AG04450 (cell line): ENCODE measurements at regions not wholly inside any gene's neighbourhood (a gene's known extent, or its start where the extent isn't known, plus 50 kb on each side); places are given as distances from the start of the nearest gene placed in this dataset.
A peak's percentile ranks its signal among the peaks of the same experiment; 100 is the strongest.

Experiments
- CTCF ChIA-PET: fragments of 300-600, 350-600 bp; formaldehyde crosslinking; extraction: SDS; loops from one replicate; lab custom pipeline; 2022; ENCODE audit warnings: antibody characterized with exemption, inconsistent platforms; lab: Charles Lee
- POLR2A ChIA-PET: fragments of 350-600 bp; formaldehyde crosslinking; extraction: SDS; loops from one replicate; lab custom pipeline; 2021; ENCODE audit warnings: antibody characterized with exemption, inconsistent platforms; lab: Yijun Ruan, JAX
- DNase-seq: peaks from one replicate; pipeline ENCODE4 v3.0.0-alpha.2; 2011; ENCODE audit warnings: low read depth, low spot score
- H3K27ac ChIP-seq: one replicate; pipeline ENCODE4 v1.5.1; 2012; ENCODE audit warnings: low read depth, low read length, control low read depth
- H3K27me3 ChIP-seq: one replicate; pipeline ENCODE4 v1.6.0; 2012; ENCODE audit warnings: low read length; ENCODE audit not compliant: control insufficient read depth, insufficient read depth
- H3K4me3 ChIP-seq: 2 replicates; pipeline ENCODE4 v1.5.1; 2011; ENCODE audit warnings: mild to moderate bottlenecking, low read depth, low read length, control low read depth
- H3K9me3 ChIP-seq: 2 replicates; pipeline ENCODE4 v1.5.1; 2012; ENCODE audit warnings: low read length; ENCODE audit not compliant: control insufficient read depth, insufficient read depth
- TF ChIP-seq, protein P1 (sequence below): IDR thresholded peaks from 2 replicates; pipeline ENCODE4 v1.5.1; 2011; ENCODE audit warnings: low read depth, low read length, control low read depth, inconsistent platforms

DNA sequence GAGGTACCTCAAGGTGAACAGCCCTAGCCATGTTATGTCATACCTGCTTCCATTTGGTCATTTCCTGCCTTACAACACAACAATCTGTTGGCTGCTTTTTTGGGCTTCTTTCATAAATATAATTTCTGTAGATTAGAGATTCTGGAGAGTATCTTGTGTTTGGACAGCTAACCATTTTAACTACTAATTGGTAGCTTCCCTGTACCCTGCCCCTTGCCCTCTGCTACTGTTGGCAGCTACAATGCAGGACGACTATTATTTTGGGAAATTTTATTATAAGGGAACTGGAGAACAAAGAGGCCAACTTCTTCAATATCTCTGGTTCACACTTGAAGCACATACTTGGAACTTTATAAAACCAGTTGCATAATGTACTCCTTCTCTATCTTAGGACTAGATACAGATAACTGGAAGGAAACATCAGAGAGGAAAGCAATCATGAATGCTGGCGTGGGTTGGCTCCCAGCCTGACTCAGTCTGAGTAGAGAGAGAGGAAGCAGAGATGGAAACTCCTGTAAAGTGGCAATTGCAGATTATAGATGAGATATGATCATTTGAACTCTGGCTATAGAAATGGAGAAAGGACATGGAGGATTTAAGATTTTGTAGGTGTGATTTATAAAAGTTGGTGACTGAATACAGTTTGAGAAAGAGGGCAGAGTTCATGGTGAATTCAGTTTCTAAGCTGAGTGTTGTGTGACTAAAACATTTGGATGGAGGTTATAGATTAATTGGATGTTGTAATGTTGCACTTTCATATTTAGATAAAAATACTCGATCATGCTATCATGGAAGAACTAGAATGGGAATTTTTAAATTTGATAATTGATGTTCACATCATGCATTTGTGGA lies 74.5 kb downstream of the MDH1 start:
- ChIA-PET POLR2A (no interaction called here), CTCF (interaction anchor here (1.9 kb wide), 1 partner anchor 36 kb away, joined by 7 read pairs; no protein-coding TSS in a partner anchor)
- Histone ChIP-seq H3K4me3 (no peak overlapping the region), H3K27me3 (no peaks in the 10 kb centered on the region), H3K27ac (no peak overlapping the region), H3K9me3 (no peaks in the 10 kb centered on the region)
- TF ChIP-seq, protein P1, sequence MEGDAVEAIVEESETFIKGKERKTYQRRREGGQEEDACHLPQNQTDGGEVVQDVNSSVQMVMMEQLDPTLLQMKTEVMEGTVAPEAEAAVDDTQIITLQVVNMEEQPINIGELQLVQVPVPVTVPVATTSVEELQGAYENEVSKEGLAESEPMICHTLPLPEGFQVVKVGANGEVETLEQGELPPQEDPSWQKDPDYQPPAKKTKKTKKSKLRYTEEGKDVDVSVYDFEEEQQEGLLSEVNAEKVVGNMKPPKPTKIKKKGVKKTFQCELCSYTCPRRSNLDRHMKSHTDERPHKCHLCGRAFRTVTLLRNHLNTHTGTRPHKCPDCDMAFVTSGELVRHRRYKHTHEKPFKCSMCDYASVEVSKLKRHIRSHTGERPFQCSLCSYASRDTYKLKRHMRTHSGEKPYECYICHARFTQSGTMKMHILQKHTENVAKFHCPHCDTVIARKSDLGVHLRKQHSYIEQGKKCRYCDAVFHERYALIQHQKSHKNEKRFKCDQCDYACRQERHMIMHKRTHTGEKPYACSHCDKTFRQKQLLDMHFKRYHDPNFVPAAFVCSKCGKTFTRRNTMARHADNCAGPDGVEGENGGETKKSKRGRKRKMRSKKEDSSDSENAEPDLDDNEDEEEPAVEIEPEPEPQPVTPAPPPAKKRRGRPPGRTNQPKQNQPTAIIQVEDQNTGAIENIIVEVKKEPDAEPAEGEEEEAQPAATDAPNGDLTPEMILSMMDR, result no peak
- no peak for DNase-seq

DNA sequence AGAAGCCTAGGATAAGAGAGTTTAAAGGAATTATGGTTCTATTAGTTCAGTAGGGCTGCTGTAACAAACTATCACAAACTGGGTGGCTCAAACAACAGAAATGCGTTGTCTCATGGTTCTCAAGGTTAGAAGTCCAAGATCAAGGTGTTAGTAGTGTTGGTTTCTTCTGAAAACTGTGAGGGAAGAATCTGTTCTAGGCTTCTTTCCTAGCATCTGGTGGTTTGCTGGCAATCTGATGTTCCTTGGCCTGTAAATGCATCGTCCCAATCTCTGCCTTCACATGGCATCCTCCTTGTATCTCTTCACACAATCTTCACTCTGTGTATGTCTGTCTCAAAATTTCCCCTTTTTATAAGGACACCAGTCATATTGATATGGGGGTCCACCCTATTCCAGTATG lies 76.3 kb downstream of the MDH1 start:
- TF ChIP-seq, protein P1, result no peak
- ChIA-PET CTCF (no interaction called here), POLR2A (no interaction called here)
- Histone ChIP-seq H3K27ac (no peak overlapping the region), H3K4me3 (no peak overlapping the region), H3K27me3 (no peaks in the 10 kb centered on the region), H3K9me3 (no peaks in the 10 kb centered on the region)
- DNase-seq, result no peak

DNA sequence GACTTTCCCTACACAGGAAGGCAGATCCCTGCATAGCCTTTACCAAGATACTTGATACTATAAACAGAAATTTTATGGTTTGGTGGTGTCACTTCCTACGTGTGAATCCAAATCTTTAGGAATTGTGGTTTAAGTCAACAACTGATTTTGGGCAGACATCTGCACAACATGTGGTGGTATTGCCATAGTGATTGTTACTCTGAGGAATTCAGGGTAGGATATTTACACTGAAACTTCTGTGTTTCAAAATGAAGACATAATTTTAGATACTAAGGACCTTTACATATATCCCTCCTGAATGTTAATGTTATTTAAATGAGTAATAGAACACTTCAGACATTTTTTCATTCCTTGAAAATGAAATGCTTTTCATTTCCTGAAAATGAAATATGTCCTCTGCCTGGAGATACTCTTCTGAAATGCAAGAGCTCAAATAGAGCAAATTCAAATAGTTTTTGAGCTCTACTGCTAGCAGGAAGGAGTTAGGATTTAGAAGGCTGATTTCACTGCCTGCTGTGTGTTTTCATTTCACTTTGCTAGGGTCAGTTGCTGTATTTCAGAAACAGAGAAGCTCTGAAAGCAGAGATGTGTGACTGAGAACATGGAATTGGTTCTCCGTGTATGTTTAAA lies 77.2 kb downstream of the MDH1 start:
- TF ChIP-seq, protein P1, result no peak
- no peaks in the 10 kb centered on the region for H3K27me3 ChIP-seq
- peak overlapping the region; percentile 58 for H3K27ac ChIP-seq
- peak; percentile 60 for DNase-seq
- CTCF ChIA-PET, result no interaction called here
- H3K9me3 ChIP-seq, result no peaks in the 10 kb centered on the region
- H3K4me3 ChIP-seq, result no peak overlapping the region
- POLR2A ChIA-PET, result no interaction called here

DNA sequence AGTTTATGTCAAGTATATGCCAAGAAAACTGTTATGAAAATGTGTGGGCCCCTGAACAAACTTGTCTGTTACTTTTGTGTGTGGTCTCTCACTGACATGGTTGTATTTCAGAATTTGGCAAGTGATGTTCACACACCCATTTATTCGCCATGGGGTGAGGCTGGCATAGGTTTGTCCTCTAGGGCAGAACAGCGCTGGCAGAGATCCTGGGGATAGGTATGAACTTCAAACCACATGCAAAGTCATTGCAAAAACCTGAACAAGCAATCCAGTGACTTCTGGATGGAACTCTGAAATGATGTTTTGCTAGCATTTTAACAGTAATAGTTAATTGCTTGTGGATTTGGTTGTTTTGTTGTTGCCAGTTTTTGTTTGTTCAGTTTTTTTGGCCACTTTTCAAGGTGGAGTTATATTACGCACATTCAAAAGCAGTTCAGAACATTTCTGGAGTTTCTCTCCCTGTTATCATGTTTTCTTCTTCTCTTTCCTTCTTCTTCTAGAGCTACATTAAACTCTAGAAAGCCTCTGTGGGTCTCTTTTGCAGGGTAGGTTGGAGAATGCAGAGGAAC lies 78.5 kb downstream of the MDH1 start:
- H3K4me3 ChIP-seq, result no peak overlapping the region
- no peaks in the 10 kb centered on the region for H3K9me3 ChIP-seq
- peaks cover 2% of the 10 kb centered on the region for H3K27me3 ChIP-seq
- TF ChIP-seq, protein P1, result no peak
- H3K27ac ChIP-seq, result no peak overlapping the region
- DNase-seq, result no peak
- CTCF ChIA-PET, result no interaction called here
- POLR2A ChIA-PET, result no interaction called here

GRCh38 chr2:63668000-63668399 lies 79.2 kb downstream of the MDH1 start:
- TF ChIP-seq, protein P1, result no peak
- POLR2A ChIA-PET, result no interaction called here
- CTCF ChIA-PET, result no interaction called here
- Histone ChIP-seq H3K4me3 (no peak overlapping the region), H3K9me3 (no peaks in the 10 kb centered on the region), H3K27me3 (peaks cover 2% of the 10 kb centered on the region), H3K27ac (no peak overlapping the region)
- DNase-seq, result no peak
